T-helper 1 cell treated with Interleukin-12 subunit alpha and Interleukin-12 subunit beta and Interleukin-4 antibody, amounts not matched to agents 30 ng/mL and 1 ng/mL, for 36 hours (primary cell): ENCODE measurements at regions not wholly inside any gene's neighbourhood (a gene's known extent, or its start where the extent isn't known, plus 50 kb on each side); places are given as distances from the start of the nearest gene placed in this dataset.

Experiments
- intact Hi-C: fragments of 100-400 bp; cut with micrococcal nuclease; formaldehyde crosslinking; loops from one replicate; pipeline ENCODE4 v1.15.1; 2024

DNA sequence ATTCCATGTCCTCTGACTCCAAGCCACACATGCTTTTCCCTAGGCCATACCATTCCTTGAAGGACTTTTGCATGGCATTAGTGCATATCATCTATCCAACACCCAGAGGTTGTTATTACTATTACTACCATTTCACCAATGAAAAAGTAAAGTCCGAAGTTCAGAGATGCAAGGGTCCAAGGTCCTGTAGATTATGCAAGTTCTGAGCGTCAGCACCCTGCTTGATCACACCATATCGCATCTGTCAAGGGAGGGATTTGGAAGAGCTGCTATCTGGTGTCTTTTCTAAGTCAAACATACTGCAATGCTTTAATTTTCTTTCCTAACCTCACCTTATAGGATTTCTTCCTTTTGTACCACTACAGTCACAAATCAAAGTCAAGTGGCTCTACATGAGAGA, 214.7 kb upstream of the CADM1 start:
- intact Hi-C loops = no loop called here

DNA sequence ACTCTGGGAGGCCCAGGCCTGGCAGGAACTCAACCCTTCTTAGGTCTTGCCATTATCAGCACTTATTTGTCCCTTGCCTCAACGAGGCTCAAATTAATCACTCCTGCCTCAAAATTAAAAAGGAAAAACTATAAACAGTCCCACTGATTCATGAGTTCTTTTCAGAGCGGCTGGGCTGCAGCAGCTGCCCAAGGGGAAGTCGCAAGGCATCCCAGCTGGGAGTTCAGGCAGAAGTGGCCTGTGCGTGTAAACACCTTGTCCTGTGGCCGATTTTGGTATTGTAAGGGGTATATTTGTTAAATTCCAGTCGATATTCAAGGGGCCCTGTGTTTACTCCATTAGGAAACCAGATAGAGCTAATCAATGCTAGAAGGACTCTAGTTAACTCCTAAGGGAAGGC, 213.9 kb upstream of the CADM1 start:
- intact Hi-C loops = no loop called here

DNA sequence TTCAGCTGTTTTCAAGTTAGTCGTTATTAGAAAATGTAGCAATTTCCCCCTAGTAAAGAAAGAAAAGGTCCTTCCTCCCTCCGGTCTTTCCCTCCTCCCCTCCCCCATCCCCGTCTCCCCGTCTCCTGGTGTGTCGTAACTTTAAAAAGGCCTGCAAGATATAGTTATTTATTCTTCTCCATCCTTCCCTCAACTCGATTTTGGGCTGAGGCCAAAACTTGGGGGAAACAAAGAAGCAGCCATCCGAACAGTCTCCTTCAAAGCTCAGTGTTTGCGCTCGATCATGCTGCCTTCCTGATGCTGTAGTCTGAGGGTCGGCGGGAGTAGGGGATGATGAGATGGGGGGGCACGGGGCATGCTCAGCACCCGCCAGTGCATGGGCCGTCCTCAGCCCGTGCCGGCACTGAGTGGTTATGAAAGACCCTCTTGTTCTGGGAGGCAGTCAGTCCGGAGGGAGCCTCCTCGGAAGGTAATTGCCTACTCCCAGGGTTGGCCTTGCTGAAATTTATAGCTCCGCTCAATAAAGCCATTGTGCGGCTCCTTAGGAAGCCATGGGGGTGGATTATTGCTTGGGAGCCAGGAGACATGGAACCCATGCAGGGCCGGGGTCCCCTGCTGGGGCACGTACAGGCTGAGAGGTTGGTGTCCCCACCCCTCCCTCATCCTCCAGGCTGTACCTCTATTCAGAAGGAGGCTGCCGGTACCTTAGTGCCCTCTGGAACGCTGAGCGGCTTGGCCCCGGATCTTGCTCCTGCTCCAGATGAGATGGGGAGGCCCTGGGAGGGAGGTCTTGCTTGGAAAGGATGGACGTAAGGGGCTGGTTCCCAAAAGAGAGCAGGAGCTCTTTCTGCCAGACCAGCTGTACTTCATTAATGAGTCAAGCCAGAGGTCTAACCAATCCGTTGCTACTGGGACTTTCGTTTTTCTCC, 212.7 kb upstream of the CADM1 start:
- intact Hi-C loops = no loop called here

DNA sequence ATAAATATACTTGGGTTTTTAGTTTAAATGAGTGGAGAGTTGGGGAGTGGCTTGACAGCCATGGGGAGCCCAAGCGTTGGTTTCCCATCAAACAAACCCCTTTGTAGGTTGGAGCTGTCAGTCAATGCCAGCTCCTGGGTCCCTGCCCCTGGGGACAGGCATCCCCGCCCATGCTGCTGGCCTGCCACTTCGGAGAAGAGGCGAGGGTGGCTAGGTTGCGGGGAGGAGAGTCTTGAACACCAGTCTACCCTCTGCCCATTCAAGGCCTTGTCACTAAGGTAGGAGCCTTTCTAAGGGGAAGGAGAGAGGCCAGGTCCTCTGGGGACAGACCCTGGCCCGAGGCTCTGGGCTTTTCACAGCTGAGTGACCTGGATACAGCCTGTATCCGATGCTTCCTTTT, 211.9 kb upstream of the CADM1 start:
- intact Hi-C loops = no loop called here

DNA sequence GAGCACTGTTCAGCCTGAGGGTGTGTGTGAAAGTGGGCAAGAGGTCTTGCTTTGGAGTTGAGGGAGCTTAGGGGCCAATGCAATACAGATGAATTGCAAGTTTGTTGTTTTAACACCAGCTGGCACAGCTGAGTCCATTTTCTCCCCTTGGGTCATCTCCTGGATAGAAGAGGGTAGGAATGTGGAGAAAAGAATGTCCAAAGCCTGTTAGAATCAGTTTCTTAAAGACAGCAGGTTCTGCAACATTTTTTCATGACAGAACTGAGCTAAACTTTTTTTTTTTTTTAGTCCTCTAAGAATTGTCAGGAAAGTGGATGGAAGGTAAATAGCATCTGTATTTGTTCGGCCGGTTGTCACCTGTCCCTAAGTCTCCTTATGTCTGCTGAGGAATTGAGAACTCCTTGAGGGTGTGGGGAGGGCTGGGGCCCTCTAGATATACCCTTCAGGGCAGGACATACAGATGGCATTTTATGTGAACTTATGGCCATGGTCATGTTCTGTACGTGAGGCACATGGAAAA, 211.1 kb upstream of the CADM1 start:
- intact Hi-C loops = no loop called here

DNA sequence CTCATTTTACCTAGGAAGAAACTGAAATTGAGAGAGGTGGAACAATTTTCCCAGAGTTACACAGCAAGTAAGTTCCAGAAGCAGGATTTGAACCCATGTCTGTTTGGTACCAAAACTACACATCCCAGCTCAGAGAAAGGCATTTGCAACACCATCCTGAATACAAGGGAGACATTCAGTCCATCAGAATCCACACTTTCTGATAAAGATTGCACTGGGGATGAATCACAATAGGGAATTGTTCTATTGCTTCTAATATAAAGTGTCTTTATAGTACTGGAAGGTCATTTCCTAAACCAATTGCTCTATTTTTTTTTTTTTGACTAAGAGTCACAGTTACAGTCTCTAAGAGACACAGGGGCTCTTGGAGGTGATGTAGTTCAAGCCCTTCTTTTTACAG, 208.1 kb upstream of the CADM1 start:
- intact Hi-C loops = no loop called here

DNA sequence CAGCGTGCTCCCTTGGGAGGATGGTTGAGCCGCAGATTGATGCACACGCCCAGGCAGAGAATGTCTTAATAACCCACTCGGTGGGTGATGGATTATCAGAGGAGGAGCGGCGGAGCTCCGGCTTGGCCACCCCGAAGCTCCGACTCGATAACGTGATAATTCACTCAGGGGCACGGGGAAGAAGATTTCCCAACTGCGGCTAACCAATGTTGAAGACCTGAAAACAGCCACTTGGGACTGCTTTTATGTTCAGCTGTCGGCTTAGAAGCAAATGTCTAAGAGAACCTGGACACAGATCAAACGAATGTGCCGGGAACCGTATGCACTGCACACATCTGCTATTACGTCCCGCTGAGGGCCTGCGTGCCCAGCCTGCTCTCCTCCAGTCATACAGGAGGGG, 206.8 kb upstream of the CADM1 start:
- intact Hi-C loops = no loop called here

DNA sequence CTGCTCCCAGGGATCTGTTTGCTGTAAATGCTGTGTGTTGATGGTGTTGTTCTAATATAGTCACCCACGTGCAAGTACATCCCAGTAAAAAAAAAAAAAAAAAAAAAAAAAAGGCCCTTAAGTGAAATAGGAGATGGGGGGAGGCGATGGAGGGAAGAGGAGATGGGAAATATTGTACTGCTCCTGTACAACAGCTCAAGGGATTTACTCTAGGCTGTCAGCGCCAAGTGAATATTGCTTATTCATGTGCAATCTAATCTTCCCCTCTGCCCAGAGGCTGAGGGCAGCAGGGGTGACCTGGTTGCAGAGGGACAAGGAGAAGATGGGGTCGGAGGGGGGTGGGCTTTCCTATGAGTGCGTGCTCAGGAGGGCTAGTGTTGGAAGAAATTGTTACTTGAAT, 206.2 kb upstream of the CADM1 start:
- intact Hi-C loops = no loop called here

DNA sequence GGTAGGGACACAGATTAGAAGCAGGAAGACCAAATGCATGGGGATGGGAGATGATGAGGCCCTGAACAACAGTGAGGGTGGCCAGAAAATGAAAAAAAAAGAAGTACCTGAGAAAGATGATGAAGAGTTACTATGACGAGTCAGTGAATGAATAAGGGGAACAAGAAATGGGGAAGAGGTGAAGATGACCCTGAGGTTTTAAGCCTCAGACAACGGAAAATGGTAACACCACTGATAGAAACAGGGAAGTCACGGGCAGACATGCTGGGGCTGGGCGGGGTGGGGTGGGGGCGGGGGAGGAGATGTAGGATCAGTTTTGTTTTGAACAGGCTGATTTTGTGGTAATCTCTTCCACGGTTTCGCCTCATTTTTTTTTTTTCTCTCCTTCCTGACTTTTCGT, 205.1 kb upstream of the CADM1 start:
- intact Hi-C loops = no loop called here

DNA sequence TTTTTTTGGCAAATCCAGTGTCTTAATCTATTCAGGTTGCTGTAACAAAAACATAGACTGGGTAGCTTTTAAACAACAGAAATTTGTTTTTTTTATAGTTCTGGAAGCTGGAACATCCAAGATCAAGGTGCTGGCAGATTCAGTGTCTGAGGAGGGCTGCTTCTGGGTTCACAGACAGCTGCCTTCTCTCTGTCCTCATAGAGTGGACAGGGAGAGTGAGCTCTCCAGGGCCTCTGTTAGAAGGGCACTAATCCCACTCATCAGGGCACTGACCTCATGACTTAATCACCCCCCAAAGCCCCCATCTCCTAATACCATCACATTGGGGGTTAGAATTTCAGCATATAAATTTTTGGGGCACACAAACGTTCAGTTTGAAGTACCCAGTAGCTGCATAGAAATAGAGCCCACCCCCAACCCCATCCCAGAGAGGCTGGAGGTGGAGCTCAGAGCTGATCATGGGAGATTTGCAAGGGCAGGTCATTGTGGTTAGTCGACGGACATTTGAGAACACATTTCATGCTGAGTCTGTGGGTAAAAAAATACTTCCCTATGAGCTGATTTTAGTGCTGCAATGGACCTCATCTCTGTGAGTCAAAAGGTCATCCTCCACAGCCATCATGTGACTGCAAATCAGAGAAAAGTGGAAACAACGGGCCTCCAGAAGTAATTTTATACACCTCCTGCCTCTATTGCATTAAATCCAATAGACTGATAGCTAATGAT, 203.1 kb upstream of the CADM1 start:
- intact Hi-C loops = no loop called here

DNA sequence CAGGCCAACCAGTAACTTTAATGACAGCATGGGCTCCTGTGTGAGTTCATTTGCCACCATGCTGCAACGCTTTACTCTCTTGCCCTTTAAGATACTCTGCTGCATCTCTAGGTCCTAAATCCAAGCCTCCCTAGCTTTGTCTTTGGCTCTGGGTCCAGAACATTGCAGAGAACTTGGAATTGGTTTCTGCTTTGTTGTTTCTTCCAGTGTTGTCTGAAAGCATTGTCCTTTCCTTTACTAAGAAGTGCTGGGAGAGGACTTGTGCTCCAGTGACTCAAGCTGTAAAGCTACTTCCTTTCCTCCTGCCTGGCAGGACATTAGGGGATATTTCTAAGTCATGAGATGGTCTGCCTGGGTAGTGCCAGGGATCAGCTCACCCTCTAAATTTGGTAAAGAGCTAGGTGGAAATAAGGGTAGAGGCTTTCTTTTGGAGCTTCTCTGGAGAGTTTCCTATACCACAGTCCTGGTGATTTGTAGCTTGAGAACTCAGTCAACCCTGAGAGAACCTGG, 202.5 kb upstream of the CADM1 start:
- intact Hi-C loops = no loop called here

DNA sequence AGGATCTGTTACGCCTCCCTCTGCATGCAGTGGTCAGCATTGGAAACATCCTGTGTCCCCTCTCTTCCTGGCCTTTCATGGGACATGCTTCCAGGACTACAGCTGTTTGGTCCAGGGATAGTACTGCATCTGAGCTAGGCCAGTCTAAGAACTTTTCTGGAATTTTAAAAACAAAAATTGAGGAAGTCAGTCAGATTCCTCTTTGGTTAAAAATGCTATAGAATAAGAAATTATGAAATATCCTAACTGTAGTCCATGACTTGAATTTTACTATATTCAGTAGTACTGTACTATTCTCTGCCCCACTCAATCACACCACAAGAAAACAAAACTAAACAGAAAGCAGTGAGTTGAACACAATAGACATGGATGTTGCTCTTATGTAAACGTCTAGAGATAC, 201.0 kb upstream of the CADM1 start:
- intact Hi-C loops = no loop called here

DNA sequence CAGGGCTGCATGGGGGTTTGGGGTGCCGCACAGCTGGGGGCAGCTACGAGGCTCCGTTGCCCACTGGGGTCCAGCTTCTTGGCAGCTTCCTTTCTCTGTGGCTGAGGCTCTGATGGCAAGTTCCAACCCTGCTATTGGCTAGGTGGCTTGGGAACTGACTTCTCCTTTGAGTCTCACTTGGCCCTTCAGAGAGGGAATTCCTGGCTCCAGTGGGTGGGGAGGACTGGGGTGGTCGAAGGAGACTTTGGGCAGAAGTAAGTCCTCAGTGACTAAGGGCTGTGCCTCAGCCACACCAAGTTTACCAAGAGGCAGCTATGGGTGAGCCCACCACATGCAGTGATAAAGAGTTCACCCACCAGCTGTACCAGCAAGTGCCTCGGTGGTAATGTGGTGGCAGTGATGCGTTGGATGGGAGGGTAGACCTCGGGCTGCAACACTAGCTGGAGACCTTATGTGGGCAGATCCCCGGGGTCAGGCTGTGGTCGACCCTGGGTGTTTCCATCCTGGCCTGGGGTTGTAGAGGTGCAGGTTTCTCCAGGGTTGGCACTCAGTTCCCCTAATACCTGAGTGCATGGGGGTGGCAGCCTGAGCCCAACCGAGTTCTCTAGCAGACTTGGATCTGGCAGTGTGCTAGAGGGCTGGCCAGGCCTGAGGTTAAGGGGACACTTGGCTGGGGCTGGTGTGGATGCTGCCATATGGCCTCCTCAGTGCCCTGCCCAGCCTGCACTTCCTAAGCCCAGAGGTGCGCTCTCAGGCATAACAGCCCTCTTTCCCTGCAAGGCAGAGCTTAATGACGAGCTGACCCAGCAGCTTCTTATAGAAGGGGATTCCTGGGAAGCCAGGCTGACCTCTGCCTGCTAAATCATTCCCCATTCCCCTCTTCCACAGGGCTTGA, 197.0 kb upstream of the CADM1 start:
- intact Hi-C loops = no loop called here

DNA sequence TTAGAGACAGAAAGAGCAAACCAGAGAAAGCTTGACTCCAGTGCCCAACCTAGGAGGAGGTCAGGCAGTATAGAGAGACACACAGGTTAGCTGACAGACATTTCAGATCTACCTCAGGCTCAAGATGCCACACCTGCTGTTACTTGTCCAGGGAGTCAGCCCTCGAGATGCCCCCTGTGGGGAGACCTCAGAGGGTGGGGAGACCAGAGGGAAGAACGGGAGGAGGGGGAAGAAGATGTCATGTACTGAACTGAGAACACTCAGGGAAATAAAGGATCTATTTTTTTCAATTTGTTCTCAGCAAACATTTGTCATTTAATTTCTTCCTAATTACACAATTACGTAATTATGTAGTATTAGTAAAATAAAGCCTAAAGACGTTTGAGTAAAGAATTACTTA, 196.3 kb upstream of the CADM1 start:
- intact Hi-C loops = no loop called here

DNA sequence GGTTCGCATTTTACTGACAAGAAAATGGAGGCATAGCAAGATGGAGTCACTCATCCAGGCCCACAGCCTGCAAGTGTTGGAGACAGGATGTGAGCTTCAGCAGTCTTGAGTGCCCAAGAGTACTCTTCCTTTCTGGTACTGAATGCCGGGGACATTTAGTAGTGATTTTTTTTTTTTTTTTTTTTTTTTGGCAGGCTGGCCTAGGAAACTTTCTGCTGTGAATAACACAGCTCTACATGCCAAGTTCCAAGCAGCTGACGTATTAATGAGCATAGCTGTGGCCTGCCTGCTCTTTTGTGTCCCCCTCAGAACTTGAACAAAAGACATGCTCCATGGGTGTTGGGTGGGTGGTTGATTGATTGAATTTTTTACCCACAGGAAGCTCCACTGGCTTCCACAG, 195.5 kb upstream of the CADM1 start:
- intact Hi-C loops = no loop called here

DNA sequence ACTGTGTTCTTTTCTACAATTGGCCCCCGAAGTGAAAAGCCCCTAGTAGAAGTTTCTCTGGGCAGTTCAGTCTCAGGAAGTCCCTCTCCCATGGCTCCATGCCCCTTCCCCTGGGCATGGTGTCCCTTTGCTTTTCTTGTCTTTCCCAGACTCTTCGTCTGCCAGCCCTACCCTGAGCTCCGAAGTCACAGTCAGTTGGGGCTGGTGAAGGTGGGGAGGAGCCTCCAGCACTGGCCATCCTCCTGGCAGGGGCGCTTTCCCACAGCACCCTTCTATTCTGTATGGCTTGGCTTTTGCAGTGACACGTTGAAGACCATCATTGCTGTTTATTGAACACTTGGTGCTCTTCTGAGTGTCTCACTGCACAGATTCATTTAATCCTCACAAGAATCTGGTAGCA, 195.1 kb upstream of the CADM1 start:
- intact Hi-C loops = no loop called here

DNA sequence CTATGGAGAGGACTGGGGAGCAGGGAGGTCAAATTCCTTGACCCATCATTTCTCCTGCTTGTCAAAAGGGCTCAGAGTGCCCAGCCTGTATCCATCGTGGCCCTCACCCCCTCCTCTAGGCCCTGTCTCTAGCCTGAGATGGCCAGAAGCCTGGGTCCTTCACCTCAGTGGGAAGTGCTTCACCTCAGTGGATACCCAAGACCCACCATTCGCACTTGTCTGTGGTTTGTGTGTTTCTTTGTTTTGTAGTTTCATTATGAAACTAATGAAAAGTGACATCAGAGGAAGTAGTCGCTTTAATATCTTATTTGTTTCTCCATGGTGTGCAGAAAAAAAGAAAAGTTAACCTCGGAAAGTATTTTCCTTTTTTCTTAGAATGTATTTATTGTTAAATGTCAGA, 194.0 kb upstream of the CADM1 start:
- intact Hi-C loops = no loop called here

DNA sequence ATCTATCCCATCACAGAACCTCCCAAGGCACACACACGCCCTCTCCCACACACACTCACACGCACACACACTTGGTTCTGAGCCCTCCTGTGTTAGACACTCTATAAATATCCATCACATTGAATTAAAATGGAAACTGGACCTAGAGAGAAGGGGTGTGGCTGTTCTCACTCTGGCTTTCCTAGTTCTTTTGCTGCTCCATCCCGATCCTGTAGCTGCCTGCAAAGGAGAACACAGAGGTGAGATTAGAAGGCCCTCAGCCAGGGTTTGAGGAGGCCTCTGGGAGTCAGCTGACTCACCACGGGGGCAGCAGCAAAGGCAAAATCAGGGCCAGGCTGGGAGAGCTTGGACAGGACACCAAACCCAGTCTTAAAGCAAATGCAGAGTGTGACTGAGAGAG, 192.3 kb upstream of the CADM1 start:
- intact Hi-C loops = no loop called here

DNA sequence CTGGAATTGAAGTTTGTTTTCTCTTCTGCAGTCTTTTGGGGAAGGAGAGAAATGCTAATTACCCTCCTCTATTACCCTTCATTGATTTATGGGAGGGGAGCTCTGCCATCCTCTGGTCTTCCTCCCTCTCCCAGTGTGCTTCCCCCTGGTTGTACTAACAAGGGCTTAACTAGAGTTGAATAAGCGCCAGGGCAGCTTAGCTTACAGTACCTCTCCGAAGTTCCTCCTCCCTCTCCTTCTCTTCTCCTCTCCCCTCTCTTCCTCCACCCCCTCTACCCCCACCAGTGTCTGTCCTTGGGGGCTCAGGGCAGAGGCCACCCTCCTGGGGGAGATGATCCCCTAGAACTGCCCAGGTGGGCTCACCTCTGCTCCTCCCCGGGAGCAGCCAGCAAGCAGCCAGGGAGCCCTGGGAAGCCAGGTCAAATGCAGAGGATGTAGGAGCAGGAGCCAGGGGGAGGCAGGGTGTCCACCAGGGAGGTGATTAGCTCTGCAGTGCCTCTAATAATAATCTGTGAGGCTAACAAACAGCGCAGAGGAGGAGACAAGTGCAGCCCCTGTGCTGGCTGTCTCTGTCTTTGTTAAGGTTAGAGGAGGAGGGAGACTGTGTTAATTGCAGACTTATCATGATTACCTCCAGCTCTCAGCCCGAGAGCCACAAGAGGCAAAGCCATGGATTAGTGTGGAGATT, 191.6 kb upstream of the CADM1 start:
- intact Hi-C loops = no loop called here

DNA sequence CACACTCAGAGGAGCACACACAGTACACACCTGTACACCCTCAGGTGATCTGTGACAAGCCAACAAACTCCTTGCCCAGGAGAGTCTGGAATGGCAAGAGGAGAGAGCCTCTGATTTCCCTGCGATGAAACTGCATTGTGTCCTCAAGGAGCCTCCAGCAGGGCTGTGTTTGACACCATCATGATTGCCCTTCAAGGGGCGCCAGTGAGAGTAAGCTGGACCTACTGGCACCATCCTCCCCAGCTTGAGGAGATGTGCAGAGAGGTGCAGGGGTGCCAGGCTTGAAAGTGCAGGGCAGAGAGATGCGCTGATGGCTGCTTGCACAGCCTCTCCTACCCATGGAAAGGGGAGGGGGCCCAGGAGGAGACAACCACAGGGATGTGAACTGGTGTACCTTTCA, 188.8 kb upstream of the CADM1 start:
- intact Hi-C loops = no loop called here

DNA sequence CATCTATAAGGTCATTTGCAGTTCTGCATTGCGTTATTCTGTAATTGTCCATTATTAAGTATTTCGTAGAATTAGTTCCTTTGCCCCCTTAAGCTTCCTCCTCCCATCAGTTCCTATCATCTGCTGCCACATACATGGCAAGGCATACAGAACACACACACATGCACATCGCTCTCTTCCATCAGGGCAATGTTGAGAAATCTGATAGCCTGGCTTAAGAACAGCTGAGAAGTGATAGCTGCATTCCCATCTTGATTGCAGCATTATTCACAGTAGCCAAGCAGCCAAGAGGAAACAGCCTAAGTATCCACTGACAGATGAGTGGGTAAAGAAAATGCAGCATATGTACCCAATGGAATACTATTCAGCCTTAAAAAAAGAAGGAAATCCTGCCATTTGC, 186.8 kb upstream of the CADM1 start:
- intact Hi-C loops = no loop called here
